OCI-LY1 (cell line): ENCODE measurements at regions not wholly inside any gene's neighbourhood (a gene's known extent, or its start where the extent isn't known, plus 50 kb on each side); places are given as distances from the start of the nearest gene placed in this dataset.

ENCODE experiments used
- H2AFZ ChIP-seq: fragments of 200-600 bp; sonication (generic), shearing (Covaris generic); 2 replicates; pipeline ENCODE4 v1.6.0; 2014; ENCODE audit warnings: antibody characterized with exemption, mild to moderate bottlenecking, low read length
- H3F3A ChIP-seq: fragments of 200-600 bp; sonication (generic), shearing (Covaris generic); 2 replicates; pipeline ENCODE4 v1.6.0; 2014; ENCODE audit warnings: mild to moderate bottlenecking, antibody characterized with exemption, low read length, moderate library complexity; ENCODE audit not compliant: insufficient read depth
- H3K27ac ChIP-seq: fragments of 200-600 bp; sonication (generic); 2 replicates; pipeline ENCODE4 v1.5.1; 2014; ENCODE audit warnings: low read length, mixed run types, mild to moderate bottlenecking, low read depth; ENCODE audit not compliant: poor library complexity, severe bottlenecking
- H3K27me3 ChIP-seq: fragments of 200-600 bp; sonication (generic); 2 replicates; pipeline ENCODE4 v1.6.0; 2014; ENCODE audit warnings: antibody characterized with exemption, mild to moderate bottlenecking, low read length, moderate library complexity; ENCODE audit not compliant: insufficient read depth
- H3K36me3 ChIP-seq: fragments of 200-600 bp; sonication (generic); 2 replicates; pipeline ENCODE4 v1.6.1; 2014; ENCODE audit warnings: mild to moderate bottlenecking, antibody characterized with exemption, low read length, moderate library complexity, mixed read lengths; ENCODE audit not compliant: insufficient read depth
- H3K4me1 ChIP-seq: fragments of 200-600 bp; sonication (generic); 2 replicates; pipeline ENCODE4 v1.5.1; 2014; ENCODE audit warnings: mild to moderate bottlenecking, low read length, moderate library complexity; ENCODE audit not compliant: insufficient read depth, severe bottlenecking
- H3K4me2 ChIP-seq: fragments of 200-600 bp; sonication (generic), shearing (Covaris generic); 2 replicates; pipeline ENCODE4 v1.6.1; 2014; ENCODE audit warnings: low read length
- H3K4me3 ChIP-seq: fragments of 200-600 bp; sonication (generic); 2 replicates; pipeline ENCODE4 v1.5.1; 2014; ENCODE audit warnings: low read length, low read depth, mild to moderate bottlenecking, mixed read lengths; ENCODE audit not compliant: poor library complexity, severe bottlenecking
- H3K79me2 ChIP-seq: fragments of 200-600 bp; shearing (Covaris generic); 2 replicates; pipeline ENCODE4 v1.6.1; 2016; ENCODE audit warnings: mixed run types, low read length, mixed read lengths; ENCODE audit not compliant: insufficient read depth
- H3K9ac ChIP-seq: fragments of 200-600 bp; sonication (generic), shearing (Covaris generic); 2 replicates; pipeline ENCODE4 v1.6.1; 2014; ENCODE audit warnings: mild to moderate bottlenecking, low read length, mixed read lengths
- H3K9me2 ChIP-seq: fragments of 200-600 bp; sonication (generic), shearing (Covaris generic); 2 replicates; pipeline ENCODE4 v1.6.1; 2014; ENCODE audit warnings: low read depth, mild to moderate bottlenecking, low read length, mixed read lengths
- H3K9me3 ChIP-seq: fragments of 200-600 bp; shearing (Covaris generic); 2 replicates; pipeline ENCODE4 v1.6.1; 2014; ENCODE audit warnings: low read length, mixed read lengths
- H4K20me1 ChIP-seq: fragments of 200-600 bp; sonication (generic), shearing (Covaris generic); 2 replicates; pipeline ENCODE4 v1.6.0; 2016; ENCODE audit warnings: mild to moderate bottlenecking, low read length; ENCODE audit not compliant: insufficient read depth
- EZH2 ChIP-seq: fragments of 200-600 bp; sonication (generic), shearing (Covaris generic); IDR thresholded peaks from 2 replicates; pipeline ENCODE4 v1.8.0; 2017; ENCODE audit warnings: borderline replicate concordance, mixed run types, mild to moderate bottlenecking, antibody characterized with exemption, low read length, moderate library complexity, mixed read lengths
- TF ChIP-seq, protein P1 (sequence below): fragments of 200-600 bp; sonication (generic), shearing (Covaris generic); IDR thresholded peaks from 2 replicates; pipeline ENCODE4 v1.5.1; 2017; ENCODE audit warnings: mild to moderate bottlenecking, antibody characterized with exemption, low read length, moderate library complexity, mixed read lengths

- H3K9ac ChIP-seq = no peak overlapping the region
- no peaks in the 10 kb centered on the region for H3K79me2 ChIP-seq
- no peaks in the 10 kb centered on the region for H3K27me3 ChIP-seq
- H3F3A ChIP-seq = no peaks in the 10 kb centered on the region
- no peak overlapping the region for H3K27ac ChIP-seq
- TF ChIP-seq, protein P1, sequence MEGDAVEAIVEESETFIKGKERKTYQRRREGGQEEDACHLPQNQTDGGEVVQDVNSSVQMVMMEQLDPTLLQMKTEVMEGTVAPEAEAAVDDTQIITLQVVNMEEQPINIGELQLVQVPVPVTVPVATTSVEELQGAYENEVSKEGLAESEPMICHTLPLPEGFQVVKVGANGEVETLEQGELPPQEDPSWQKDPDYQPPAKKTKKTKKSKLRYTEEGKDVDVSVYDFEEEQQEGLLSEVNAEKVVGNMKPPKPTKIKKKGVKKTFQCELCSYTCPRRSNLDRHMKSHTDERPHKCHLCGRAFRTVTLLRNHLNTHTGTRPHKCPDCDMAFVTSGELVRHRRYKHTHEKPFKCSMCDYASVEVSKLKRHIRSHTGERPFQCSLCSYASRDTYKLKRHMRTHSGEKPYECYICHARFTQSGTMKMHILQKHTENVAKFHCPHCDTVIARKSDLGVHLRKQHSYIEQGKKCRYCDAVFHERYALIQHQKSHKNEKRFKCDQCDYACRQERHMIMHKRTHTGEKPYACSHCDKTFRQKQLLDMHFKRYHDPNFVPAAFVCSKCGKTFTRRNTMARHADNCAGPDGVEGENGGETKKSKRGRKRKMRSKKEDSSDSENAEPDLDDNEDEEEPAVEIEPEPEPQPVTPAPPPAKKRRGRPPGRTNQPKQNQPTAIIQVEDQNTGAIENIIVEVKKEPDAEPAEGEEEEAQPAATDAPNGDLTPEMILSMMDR = no peak
- TF ChIP-seq EZH2 = no peak
- H4K20me1 ChIP-seq = no peaks in the 10 kb centered on the region
- no peak overlapping the region for H2AFZ ChIP-seq
- H3K9me3 ChIP-seq = no peaks in the 10 kb centered on the region
- no peaks in the 10 kb centered on the region for H3K9me2 ChIP-seq
- H3K4me2 ChIP-seq = no peak overlapping the region
- no peak overlapping the region for H3K4me3 ChIP-seq
- no peaks in the 10 kb centered on the region for H3K36me3 ChIP-seq
- H3K4me1 ChIP-seq = no peaks in the 10 kb centered on the region
These were observed 370.2 kb upstream of the EPHA7 start for GRCh38 chr6:93789532-93789931.

DNA sequence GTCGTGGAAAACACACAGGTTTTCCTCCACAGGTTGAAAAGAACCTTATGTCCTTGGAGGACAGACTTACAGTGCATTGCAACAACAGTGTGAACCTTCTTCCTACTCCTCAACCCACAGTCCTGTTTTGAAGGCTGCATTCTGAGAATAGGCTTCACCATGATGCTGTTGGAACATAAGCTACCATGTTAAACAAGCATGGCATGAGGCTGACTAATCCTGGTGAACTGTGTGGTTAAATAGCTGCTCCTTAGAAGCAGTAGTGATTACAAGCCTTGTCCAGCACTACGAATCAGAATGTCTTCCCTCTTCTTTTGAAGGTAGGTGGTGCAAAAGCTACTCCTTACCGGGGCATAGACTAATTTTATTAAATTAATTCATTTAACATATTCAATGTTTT lies 368.5 kb upstream of the EPHA7 start:
- no peaks in the 10 kb centered on the region for H3K4me1 ChIP-seq
- no peaks in the 10 kb centered on the region for H3K9me2 ChIP-seq
- TF ChIP-seq EZH2 = no peak
- TF ChIP-seq, protein P1 = no peak
- no peak overlapping the region for H3K4me2 ChIP-seq
- H3K9ac ChIP-seq = no peak overlapping the region
- H3K9me3 ChIP-seq = no peaks in the 10 kb centered on the region
- H3K27me3 ChIP-seq = no peaks in the 10 kb centered on the region
- no peaks in the 10 kb centered on the region for H3K79me2 ChIP-seq
- H2AFZ ChIP-seq = no peak overlapping the region
- H4K20me1 ChIP-seq = no peaks in the 10 kb centered on the region
- H3F3A ChIP-seq = no peaks in the 10 kb centered on the region
- H3K4me3 ChIP-seq = no peak overlapping the region
- no peak overlapping the region for H3K27ac ChIP-seq
- H3K36me3 ChIP-seq = no peaks in the 10 kb centered on the region

- no peaks in the 10 kb centered on the region for H3K79me2 ChIP-seq
- H3F3A ChIP-seq = no peaks in the 10 kb centered on the region
- no peak overlapping the region for H3K9ac ChIP-seq
- no peaks in the 10 kb centered on the region for H3K9me2 ChIP-seq
- H3K36me3 ChIP-seq = no peaks in the 10 kb centered on the region
- H3K27ac ChIP-seq = no peak overlapping the region
- H2AFZ ChIP-seq = no peak overlapping the region
- no peaks in the 10 kb centered on the region for H4K20me1 ChIP-seq
- H3K4me1 ChIP-seq = no peaks in the 10 kb centered on the region
- H3K27me3 ChIP-seq = no peaks in the 10 kb centered on the region
- TF ChIP-seq, protein P1 = no peak
- no peak for TF ChIP-seq EZH2
- H3K4me3 ChIP-seq = no peak overlapping the region
- H3K9me3 ChIP-seq = no peaks in the 10 kb centered on the region
- no peak overlapping the region for H3K4me2 ChIP-seq
These were observed 367.3 kb upstream of the EPHA7 start for GRCh38 chr6:93786474-93787330.
